H9 (cell line): ENCODE measurements at regions not wholly inside any gene's neighbourhood (a gene's known extent, or its start where the extent isn't known, plus 50 kb on each side); places are given as distances from the start of the nearest gene placed in this dataset.

ENCODE experiments used
- DNase-seq: peaks from one replicate; pipeline ENCODE4 v3.0.0-alpha.2; 2017
- H2AFZ ChIP-seq: one replicate; pipeline ENCODE4 v1.6.1; 2013; ENCODE audit warnings: mild to moderate bottlenecking, low read length, control low read depth, moderate library complexity
- H2AK5ac ChIP-seq: 2 replicates; pipeline ENCODE4 v1.6.1; 2013; ENCODE audit warnings: low read length, control low read depth, mixed read lengths; ENCODE audit not compliant: insufficient read length
- H2BK120ac ChIP-seq: one replicate; pipeline ENCODE4 v1.6.1; 2013; ENCODE audit warnings: low read depth, mild to moderate bottlenecking, low read length, control low read depth, inconsistent platforms; ENCODE audit not compliant: poor library complexity, severe bottlenecking
- H2BK12ac ChIP-seq: 2 replicates; pipeline ENCODE4 v1.6.1; 2013; ENCODE audit warnings: low read length, control low read depth, mixed read lengths, low read depth; ENCODE audit not compliant: insufficient read length
- H2BK15ac ChIP-seq: 2 replicates; pipeline ENCODE4 v1.6.1; 2013; ENCODE audit warnings: low read depth, low read length, control low read depth
- H2BK20ac ChIP-seq: one replicate; pipeline ENCODE4 v1.6.1; 2013; ENCODE audit warnings: low read depth, mild to moderate bottlenecking, low read length, control low read depth, inconsistent platforms; ENCODE audit not compliant: poor library complexity, severe bottlenecking
- H2BK5ac ChIP-seq: 2 replicates; pipeline ENCODE4 v1.6.1; 2013; ENCODE audit warnings: low read length, control low read depth, mixed read lengths; ENCODE audit not compliant: insufficient read length
- H3K14ac ChIP-seq: 2 replicates; pipeline ENCODE4 v1.6.1; 2013; ENCODE audit warnings: low read length, control low read depth; ENCODE audit not compliant: insufficient read depth
- H3K18ac ChIP-seq: 2 replicates; pipeline ENCODE4 v1.6.1; 2013; ENCODE audit warnings: low read depth, mild to moderate bottlenecking, mixed read lengths, low read length, control low read depth; ENCODE audit not compliant: insufficient read length
- H3K23ac ChIP-seq: 2 replicates; pipeline ENCODE4 v1.6.1; 2013; ENCODE audit warnings: low read length, control low read depth, mixed read lengths, low read depth; ENCODE audit not compliant: insufficient read length
- H3K23me2 ChIP-seq: 2 replicates; pipeline ENCODE4 v1.6.1; 2013; ENCODE audit warnings: low read depth, mild to moderate bottlenecking, mixed read lengths, low read length, control low read depth; ENCODE audit not compliant: insufficient read length, poor library complexity, severe bottlenecking
- H3K27ac ChIP-seq: 2 replicates; pipeline ENCODE4 v1.5.1; 2013; ENCODE audit warnings: low read length, control low read depth, mixed read lengths, low read depth; ENCODE audit not compliant: insufficient read length
- H3K27me3 ChIP-seq: 2 replicates; pipeline ENCODE4 v1.6.1; 2013; ENCODE audit warnings: low read length, control low read depth, inconsistent platforms; ENCODE audit not compliant: insufficient read depth
- H3K4ac ChIP-seq: 2 replicates; pipeline ENCODE4 v1.6.1; 2013; ENCODE audit warnings: low read depth, mild to moderate bottlenecking, control low read depth, inconsistent platforms, low read length, moderate library complexity
- H3K4me1 ChIP-seq: 2 replicates; pipeline ENCODE4 v1.6.1; 2013; ENCODE audit warnings: low read length, control low read depth, inconsistent platforms; ENCODE audit not compliant: insufficient read depth
- H3K4me2 ChIP-seq: 2 replicates; pipeline ENCODE4 v1.6.1; 2013; ENCODE audit warnings: low read length, control low read depth, mixed read lengths; ENCODE audit not compliant: insufficient read length, insufficient read depth
- H3K56ac ChIP-seq: 2 replicates; pipeline ENCODE4 v1.6.1; 2013; ENCODE audit warnings: low read depth, mild to moderate bottlenecking, mixed read lengths, low read length, control low read depth; ENCODE audit not compliant: insufficient read length
- H3K79me1 ChIP-seq: 2 replicates; pipeline ENCODE4 v1.6.1; 2013; ENCODE audit warnings: low read depth, mild to moderate bottlenecking, moderate library complexity, low read length, control low read depth, inconsistent platforms; ENCODE audit not compliant: insufficient read depth, poor library complexity, severe bottlenecking
- H3K79me2 ChIP-seq: 2 replicates; pipeline ENCODE4 v1.6.1; 2013; ENCODE audit warnings: low read length, control low read depth, inconsistent platforms; ENCODE audit not compliant: insufficient read depth
- H3K9ac ChIP-seq: 2 replicates; pipeline ENCODE4 v1.6.1; 2013; ENCODE audit warnings: low read length, control low read depth, mixed read lengths; ENCODE audit not compliant: insufficient read length; ENCODE audit errors: extremely low read depth
- H3K9me3 ChIP-seq: one replicate; pipeline ENCODE4 v1.6.1; 2013; ENCODE audit warnings: low read depth, low read length, inconsistent platforms; ENCODE audit not compliant: control insufficient read depth
- H3T11ph ChIP-seq: one replicate; pipeline ENCODE4 v1.6.1; 2013; ENCODE audit warnings: mild to moderate bottlenecking, low read length, control low read depth, inconsistent platforms
- H4K20me1 ChIP-seq: one replicate; pipeline ENCODE4 v1.6.1; 2013; ENCODE audit not compliant: control insufficient read depth, insufficient read length, insufficient read depth
- H4K5ac ChIP-seq: 2 replicates; pipeline ENCODE4 v1.6.1; 2013; ENCODE audit warnings: low read depth, mild to moderate bottlenecking, mixed read lengths, low read length, control low read depth; ENCODE audit not compliant: insufficient read length
- H4K8ac ChIP-seq: replicated peaks from 2 replicates; pipeline ENCODE4 v1.6.1; 2013; ENCODE audit warnings: low read length, control low read depth, mixed read lengths, low read depth; ENCODE audit not compliant: insufficient read length
- H4K91ac ChIP-seq: 2 replicates; pipeline ENCODE4 v1.6.1; 2013; ENCODE audit warnings: low read depth, mild to moderate bottlenecking, moderate library complexity, mixed read lengths, low read length, control low read depth; ENCODE audit not compliant: insufficient read length
- H3K27ac Mint-ChIP-seq, 3 experiments: 2 replicates in 2 of 3; 3 replicates in 1 of 3; pipeline ENCODE4 v1.8.0; 2020 to 2021; ENCODE audit warnings: mixed read lengths in 3 of 3, mild to moderate bottlenecking in 1 of 3, moderate library complexity in 1 of 3
- H3K27me3 Mint-ChIP-seq: 2 replicates; pipeline ENCODE4 v1.8.0; 2021; ENCODE audit warnings: low read depth, mild to moderate bottlenecking, moderate library complexity, mixed read lengths
- H3K36me3 Mint-ChIP-seq, 3 experiments: 2 replicates in 2 of 3; 3 replicates in 1 of 3; pipeline ENCODE4 v1.8.0; 2020 to 2021; ENCODE audit warnings: low read depth in 3 of 3, mixed read lengths in 3 of 3; ENCODE audit not compliant: insufficient read depth in 1 of 3
- H3K4me1 Mint-ChIP-seq, 2 experiments: 2 replicates each; pipeline ENCODE4 v1.8.0; 2020; ENCODE audit warnings: mixed read lengths in 2 of 2
- H3K4me3 Mint-ChIP-seq, 2 experiments: 2 replicates in 1 of 2; 3 replicates in 1 of 2; pipeline ENCODE4 v1.8.0; 2020 to 2021; ENCODE audit warnings: mild to moderate bottlenecking in 2 of 2, mixed read lengths in 2 of 2, moderate library complexity in 1 of 2
- H3K9me3 Mint-ChIP-seq, 2 experiments: 2 replicates in 1 of 2; 3 replicates in 1 of 2; pipeline ENCODE4 v1.8.0; 2020; ENCODE audit warnings: mild to moderate bottlenecking in 2 of 2, mixed read lengths in 2 of 2, moderate library complexity in 1 of 2
- CTCF ChIP-seq: fragments of 200-600 bp; sonication (generic); conservative IDR thresholded peaks from 3 replicates; pipeline ENCODE4 v1.8.0; 2021; ENCODE audit warnings: antibody characterized with exemption, mild to moderate bottlenecking
- WGBS: extraction: QIAGEN DNeasy Blood & Tissue Kit; methylation state at CpG from one replicate; pipeline ENCODE4 v1.1.7; 2013; ENCODE audit warnings: missing lambda C conversion rate, low lambda C conversion rate, mixed read lengths; ENCODE audit not compliant: insufficient read length; ENCODE audit errors: extremely low coverage; 5-methylcytosine and 5-hydroxymethylcytosine counted together

- Histone ChIP-seq H2AFZ (no peak overlapping the region), H3K27me3 (peaks cover 33% of the 10 kb centered on the region), H3K4ac (no peak overlapping the region), H4K91ac (no peak overlapping the region), H3K27ac (no peak overlapping the region), H3K79me1 (no peaks in the 10 kb centered on the region), H2BK5ac (no peak overlapping the region), H2BK20ac (no peak overlapping the region), H3K4me2 (no peak overlapping the region), H3K23ac (no peak overlapping the region), H2BK120ac (no peak overlapping the region), H4K5ac (no peak overlapping the region), H2BK15ac (no peak overlapping the region), H3T11ph (no peak overlapping the region), H4K8ac (no peak overlapping the region), H2AK5ac (no peak overlapping the region), H3K9me3 (no peaks in the 10 kb centered on the region), H4K20me1 (no peaks in the 10 kb centered on the region), H3K4me1 (no peaks in the 10 kb centered on the region), H3K14ac (no peak overlapping the region), H3K18ac (no peak overlapping the region), H3K9ac (no peak overlapping the region), H3K23me2 (no peaks in the 10 kb centered on the region), H3K56ac (no peak overlapping the region), H2BK12ac (no peak overlapping the region), H3K79me2 (no peaks in the 10 kb centered on the region)
- TF ChIP-seq CTCF: no peak
- H3K27me3 Mint-ChIP-seq: peaks cover 13% of the 10 kb centered on the region
- no CpG with 5 or more reads among the region's 7 CpGs for WGBS
- H3K27ac Mint-ChIP-seq: no peak overlapping the region
- no peaks in the 10 kb centered on the region for H3K36me3 Mint-ChIP-seq
- H3K4me3 Mint-ChIP-seq: no peak overlapping the region
- DNase-seq: no peak
- H3K9me3 Mint-ChIP-seq: no peaks in the 10 kb centered on the region; a peak in 2 of 5 replicates
- peaks cover 2 to 19% of the 10 kb centered on the region in 2 experiments for H3K4me1 Mint-ChIP-seq
These were observed 76.6 kb upstream of the PRR5 start for GRCh38 chr22:44625421-44625760.
